Activated naive CD4-positive, alpha-beta T cell treated with anti-CD3 and anti-CD28 coated beads, Interleukin-2, amount 50 U/mL, for 72 hours (primary cell): ENCODE measurements at regions not wholly inside any gene's neighbourhood (a gene's known extent, or its start where the extent isn't known, plus 50 kb on each side); places are given as distances from the start of the nearest gene placed in this dataset.
"Not testable (repeated sequence)": the region's sequence is repeated elsewhere in the genome, so short reads cannot be mapped to it uniquely, and the experiment has no call there.

Experiments used
- ATAC-seq, 2 donors: fragments of 150-1000 bp; cut with Tn5 transposase; 2 replicates each; pipeline ENCODE4 v1.10.0; 2021; ENCODE audit warnings: mild to moderate bottlenecking in 2 of 2, moderate library complexity in 2 of 2
- DNase-seq, 2 donors: peaks; one replicate each; pipeline ENCODE4 v3.0.0; 2021 to 2022; ENCODE audit warnings: low spot score in 2 of 2
- H3K27ac Mint-ChIP-seq, 2 donors: one replicate each; pipeline ENCODE4 v1.8.0; 2022; ENCODE audit warnings: mild to moderate bottlenecking in 2 of 2, mixed read lengths in 2 of 2
- H3K36me3 Mint-ChIP-seq, 2 donors: one replicate each; pipeline ENCODE4 v1.8.0; 2022; ENCODE audit warnings: mixed read lengths in 2 of 2
- H3K9me3 Mint-ChIP-seq, 2 donors: one replicate each; pipeline ENCODE4 v1.8.0; 2022; ENCODE audit warnings: mixed read lengths in 2 of 2

GRCh38 chr5:39696672-39697398, 272.1 kb upstream of the DAB2 start:
- ATAC-seq (no peak), DNase-seq (no peak)
- H3K36me3 Mint-ChIP-seq = no peaks in the 10 kb centered on the region
- no peaks in the 10 kb centered on the region for H3K9me3 Mint-ChIP-seq
- no peak overlapping the region for H3K27ac Mint-ChIP-seq

GRCh38 chr5:39691993-39692392, 267.2 kb upstream of the DAB2 start:
- Mint-ChIP-seq H3K27ac (no peak overlapping the region), H3K36me3 (no peaks in the 10 kb centered on the region), H3K9me3 (peaks cover 5 to 12% of the 10 kb centered on the region in 2 donors)
- no peak for DNase-seq
- no peak for ATAC-seq

- H3K36me3 Mint-ChIP-seq = no peaks in the 10 kb centered on the region
- ATAC-seq (no peak), DNase-seq (no peak)
- peaks cover 5 to 15% of the 10 kb centered on the region in 2 donors for H3K9me3 Mint-ChIP-seq
- H3K27ac Mint-ChIP-seq = no peak overlapping the region
Measured at GRCh38 chr5:39691136-39691535, 266.4 kb upstream of the DAB2 start.

GRCh38 chr5:39689919-39690318, 265.1 kb upstream of the DAB2 start:
- Mint-ChIP-seq H3K36me3 (peaks cover 0 to 8% of the 10 kb centered on the region in 2 donors), H3K9me3 (peaks cover 5 to 23% of the 10 kb centered on the region in 2 donors), H3K27ac (no peak overlapping the region)
- ATAC-seq (no peak), DNase-seq (no peak)

GRCh38 chr5:39687924-39688323, 263.1 kb upstream of the DAB2 start:
- H3K36me3 Mint-ChIP-seq = not testable (repeated sequence)

DNA sequence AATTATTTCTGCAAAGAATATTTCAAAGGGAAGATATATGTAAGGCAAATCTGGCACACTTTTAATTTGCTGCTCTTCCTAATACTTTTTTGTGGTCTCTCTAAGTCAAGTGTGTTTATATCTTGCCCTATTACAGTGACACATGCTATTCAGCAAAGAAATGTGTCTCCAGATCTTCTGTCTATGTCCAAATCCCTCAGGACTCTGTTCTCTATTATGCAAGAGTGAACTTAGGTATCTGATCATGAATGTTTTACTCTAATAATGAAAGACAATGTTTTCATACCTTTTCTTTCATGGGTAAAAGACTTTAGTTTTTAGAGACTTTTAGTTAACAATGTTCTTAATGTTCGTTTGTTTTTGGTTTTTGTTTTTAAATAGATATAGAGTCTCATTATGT, 255.4 kb upstream of the DAB2 start:
- ATAC-seq = no peak
- H3K36me3 Mint-ChIP-seq = peaks cover 0 to 2% of the 10 kb centered on the region in 2 donors
- peaks cover 0 to 1% of the 10 kb centered on the region in 2 donors for H3K9me3 Mint-ChIP-seq
- DNase-seq = no peak
- no peak overlapping the region for H3K27ac Mint-ChIP-seq

More at GRCh38 chr5:39687924-39688323, 263.1 kb upstream of the DAB2 start:
- peaks cover 5 to 23% of the 10 kb centered on the region in 2 donors for H3K9me3 Mint-ChIP-seq
- not testable (repeated sequence) for ATAC-seq, H3K27ac Mint-ChIP-seq, DNase-seq

DNA sequence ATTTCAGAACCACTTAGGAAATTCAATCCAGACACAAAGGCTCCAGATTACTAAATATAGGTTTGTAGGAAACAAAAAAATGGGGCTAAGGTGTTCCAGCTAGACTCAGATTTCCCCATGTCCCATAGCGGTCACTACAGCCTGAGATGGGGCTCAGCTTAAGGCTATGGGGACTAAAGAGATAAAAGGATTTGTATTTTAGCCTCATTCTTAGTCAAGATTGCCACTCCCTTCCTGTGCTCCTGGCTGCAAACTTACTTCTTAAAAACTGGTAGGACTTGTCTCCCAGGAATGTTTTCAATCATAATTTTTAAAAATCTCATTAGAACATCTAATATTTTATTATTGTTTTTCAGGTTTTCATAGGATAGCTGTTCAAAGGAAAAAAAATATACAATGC, 253.8 kb upstream of the DAB2 start:
- DNase-seq (no peak), ATAC-seq (no peak)
- no peaks in the 10 kb centered on the region for H3K9me3 Mint-ChIP-seq
- no peak overlapping the region for H3K27ac Mint-ChIP-seq
- H3K36me3 Mint-ChIP-seq = no peaks in the 10 kb centered on the region

GRCh38 chr5:39675676-39676075, 250.9 kb upstream of the DAB2 start:
- Mint-ChIP-seq H3K36me3 (no peaks in the 10 kb centered on the region), H3K9me3 (no peaks in the 10 kb centered on the region), H3K27ac (no peak overlapping the region)
- no peak for DNase-seq
- no peak for ATAC-seq

- ATAC-seq (no peak), DNase-seq (no peak)
- no peaks in the 10 kb centered on the region for H3K36me3 Mint-ChIP-seq
- no peak overlapping the region for H3K27ac Mint-ChIP-seq
- H3K9me3 Mint-ChIP-seq = no peaks in the 10 kb centered on the region
Measured at GRCh38 chr5:39674209-39675082, 249.7 kb upstream of the DAB2 start.

DNA sequence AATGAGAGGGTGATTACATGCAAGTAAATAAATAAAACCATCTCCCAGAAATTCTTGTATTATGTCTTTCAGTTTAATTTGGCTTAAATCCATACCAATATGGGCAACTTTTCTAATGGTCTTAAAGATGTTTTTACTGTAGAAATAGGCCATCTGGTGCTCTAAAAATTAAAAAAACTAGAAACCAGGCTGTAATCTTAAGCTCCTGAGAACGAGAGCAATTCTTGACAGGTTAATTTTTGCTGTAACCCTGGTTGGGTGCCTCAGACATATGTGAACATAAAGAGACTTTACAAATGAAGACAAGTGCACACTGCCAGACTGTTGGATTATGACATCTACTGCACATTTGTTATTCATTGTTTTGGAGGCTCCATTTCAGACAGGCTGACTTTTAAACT, 246.8 kb upstream of the DAB2 start:
- DNase-seq = no peak
- no peak for ATAC-seq
- Mint-ChIP-seq H3K27ac (no peak overlapping the region), H3K36me3 (no peaks in the 10 kb centered on the region), H3K9me3 (no peaks in the 10 kb centered on the region)

GRCh38 chr5:39670955-39671354, 246.2 kb upstream of the DAB2 start:
- Mint-ChIP-seq H3K36me3 (no peaks in the 10 kb centered on the region), H3K27ac (no peak overlapping the region), H3K9me3 (no peaks in the 10 kb centered on the region)
- ATAC-seq (no peak), DNase-seq (no peak)

DNA sequence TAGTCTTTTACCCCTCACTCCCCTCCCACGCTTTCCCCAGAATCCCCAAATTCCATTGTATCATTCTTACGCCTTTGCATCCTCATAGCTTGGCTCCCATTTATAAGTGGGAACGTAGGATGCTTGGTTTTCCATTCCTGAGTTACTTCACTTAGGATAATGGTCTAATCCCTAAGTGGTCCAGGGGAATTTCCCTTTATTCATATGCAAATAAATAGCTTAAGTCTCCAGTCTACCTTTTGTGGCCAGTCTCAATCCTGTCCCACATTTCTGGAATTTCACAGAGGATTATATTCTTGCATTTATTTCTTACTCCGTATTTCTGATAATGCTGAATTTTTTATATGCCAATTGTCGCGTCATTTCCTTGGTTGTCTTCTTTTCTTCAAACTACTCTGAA, 245.6 kb upstream of the DAB2 start:
- no peak for ATAC-seq

GRCh38 chr5:39668980-39669379, 244.2 kb upstream of the DAB2 start:
- ATAC-seq (no peak), DNase-seq (no peak)
- Mint-ChIP-seq H3K27ac (no peak overlapping the region), H3K9me3 (no peaks in the 10 kb centered on the region), H3K36me3 (no peaks in the 10 kb centered on the region)

More for the DNA sequence above, 245.6 kb upstream of the DAB2 start:
- Mint-ChIP-seq H3K27ac (no peak overlapping the region), H3K36me3 (no peaks in the 10 kb centered on the region), H3K9me3 (no peaks in the 10 kb centered on the region)
- DNase-seq = no peak

- ATAC-seq = no peak
- Mint-ChIP-seq H3K36me3 (no peaks in the 10 kb centered on the region), H3K27ac (no peak overlapping the region), H3K9me3 (no peaks in the 10 kb centered on the region)
- DNase-seq = no peak
Measured at GRCh38 chr5:39665328-39665727, 240.5 kb upstream of the DAB2 start.

- DNase-seq (no peak), ATAC-seq (no peak)
- H3K27ac Mint-ChIP-seq = no peak overlapping the region
- no peaks in the 10 kb centered on the region for H3K9me3 Mint-ChIP-seq
- no peaks in the 10 kb centered on the region for H3K36me3 Mint-ChIP-seq
Measured at GRCh38 chr5:39662945-39663344, 238.2 kb upstream of the DAB2 start.

DNA sequence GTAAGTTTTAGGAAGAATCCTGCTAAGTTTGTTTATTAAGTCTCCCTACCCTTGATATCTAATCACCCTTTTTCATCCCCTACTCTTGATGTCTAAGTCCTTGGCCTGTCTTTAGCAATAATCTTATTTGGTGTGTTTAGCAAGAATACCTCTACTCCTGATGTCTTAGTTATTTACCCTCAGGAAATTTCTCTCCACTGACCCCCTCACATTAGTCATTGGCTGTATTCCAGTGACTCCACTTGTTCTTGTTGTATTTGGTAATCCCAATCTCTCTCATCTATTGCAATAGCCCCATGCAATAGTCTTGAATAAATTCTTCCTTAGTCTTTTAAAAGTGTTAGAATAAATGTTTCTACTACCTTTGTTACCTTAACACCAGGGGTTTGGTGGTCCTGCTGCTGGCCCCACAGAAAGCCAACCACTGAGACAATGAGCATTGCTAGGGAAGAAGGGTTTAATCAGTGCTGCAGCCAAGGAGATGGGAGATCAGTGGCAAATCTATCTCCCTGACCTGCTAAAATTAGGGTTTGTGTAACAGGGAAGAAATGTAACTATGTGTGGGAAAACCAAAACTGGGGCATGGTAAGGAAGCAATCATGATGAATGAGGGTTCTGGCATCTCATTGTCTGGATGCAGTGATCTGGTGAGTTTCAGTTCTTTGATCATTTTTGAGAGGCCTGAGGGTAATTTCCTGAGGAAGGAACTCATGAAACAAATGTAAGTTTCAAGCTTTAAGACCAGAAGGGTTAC, 236.4 kb upstream of the DAB2 start:
- H3K27ac Mint-ChIP-seq = no peak overlapping the region
- no peak for DNase-seq
- H3K9me3 Mint-ChIP-seq = no peaks in the 10 kb centered on the region
- H3K36me3 Mint-ChIP-seq = no peaks in the 10 kb centered on the region
- no peak for ATAC-seq

GRCh38 chr5:39660020-39660419, 235.2 kb upstream of the DAB2 start:
- DNase-seq = no peak
- Mint-ChIP-seq H3K9me3 (no peaks in the 10 kb centered on the region), H3K27ac (no peak overlapping the region), H3K36me3 (no peaks in the 10 kb centered on the region)
- no peak for ATAC-seq
